H1 (cell line): ENCODE measurements at regions not wholly inside any gene's neighbourhood (a gene's known extent, or its start where the extent isn't known, plus 50 kb on each side); places are given as distances from the start of the nearest gene placed in this dataset.

Source experiments
- CTCF ChIA-PET: fragments of 300-600 bp; sonication (Branson Sonifier 250); formaldehyde crosslinking; loops from one replicate; lab custom pipeline; 2021; ENCODE audit not compliant: partially characterized antibody; lab: Charles Lee
- POLR2A ChIA-PET: fragments of 300-600 bp; sonication (Branson Sonifier 250); formaldehyde crosslinking; loops from one replicate; lab custom pipeline; 2021; ENCODE audit warnings: inconsistent platforms; ENCODE audit not compliant: partially characterized antibody; lab: Charles Lee
- DNase-seq, 2 experiments: peaks; one replicate each; pipeline versions ENCODE4 v3.0.0 to v3.0.0-alpha.2; 2010 to 2022; ENCODE audit warnings: low spot score in 2 of 2, low read depth in 1 of 2, mixed read lengths in 1 of 2
- FAIRE-seq: peaks from 2 replicates; lab custom pipeline; 2011; peaks lifted over from hg19 to GRCh38; lab: Jason Lieb, UNC
- H2AFZ ChIP-seq: 2 replicates; pipeline ENCODE4 v1.8.1; 2012; ENCODE audit warnings: low read length, inconsistent platforms
- H2AK5ac ChIP-seq: 2 replicates; pipeline ENCODE4 v1.6.1; 2013; ENCODE audit warnings: low read depth, low read length
- H2BK120ac ChIP-seq: replicated peaks from 2 replicates; pipeline ENCODE3; 2013; ENCODE audit warnings: low read depth, low read length, inconsistent platforms
- H2BK12ac ChIP-seq: 2 replicates; pipeline ENCODE4 v1.6.1; 2013; ENCODE audit warnings: low read depth, low read length
- H2BK15ac ChIP-seq: 2 replicates; pipeline ENCODE4 v1.6.1; 2013; ENCODE audit warnings: low read length
- H2BK20ac ChIP-seq: 2 replicates; pipeline ENCODE4 v1.6.1; 2013; ENCODE audit warnings: low read length
- H2BK5ac ChIP-seq: 2 replicates; pipeline ENCODE4 v1.6.1; 2013; ENCODE audit warnings: low read depth, low read length
- H3K14ac ChIP-seq: 2 replicates; pipeline ENCODE4 v1.6.1; 2013; ENCODE audit warnings: inconsistent platforms; ENCODE audit not compliant: insufficient read length
- H3K18ac ChIP-seq: 2 replicates; pipeline ENCODE4 v1.6.1; 2013; ENCODE audit warnings: low read length; ENCODE audit errors: extremely low read depth
- H3K23ac ChIP-seq: 2 replicates; pipeline ENCODE4 v1.6.1; 2013; ENCODE audit warnings: inconsistent platforms; ENCODE audit not compliant: insufficient read length
- H3K23me2 ChIP-seq: 2 replicates; pipeline ENCODE4 v1.6.1; 2013; ENCODE audit warnings: low read depth, low read length
- H3K27ac ChIP-seq: 2 replicates; pipeline ENCODE4 v1.6.1; 2011; ENCODE audit warnings: low read depth, low read length, inconsistent platforms
- H3K27me3 ChIP-seq, 4 experiments: replicated peaks in 1 of 4; 1 replicate in 1 of 4; 2 replicates in 3 of 4; pipeline versions ENCODE4 v1.6.1 to v1.8.1; 2011 to 2013; ENCODE audit warnings: low read length in 3 of 4, mild to moderate bottlenecking in 3 of 4, inconsistent platforms in 2 of 4, mixed read lengths in 2 of 4, moderate library complexity in 1 of 4; ENCODE audit not compliant: control insufficient read depth in 3 of 4, insufficient read depth in 3 of 4; ENCODE audit errors: extremely low read depth in 1 of 4
- H3K36me3 ChIP-seq, 4 experiments: 2 replicates each; pipeline versions ENCODE4 v1.6.1 to v1.8.1; 2011 to 2013; ENCODE audit warnings: mild to moderate bottlenecking in 4 of 4, low read length in 3 of 4, moderate library complexity in 2 of 4, control low read depth in 1 of 4, inconsistent platforms in 1 of 4; ENCODE audit not compliant: insufficient read depth in 4 of 4, control insufficient read depth in 2 of 4
- H3K4ac ChIP-seq: replicated peaks from 2 replicates; pipeline ENCODE3; 2013; ENCODE audit warnings: low read length, low read depth, mixed read lengths, inconsistent platforms; ENCODE audit not compliant: insufficient read length
- H3K4me1 ChIP-seq, 4 experiments: replicated peaks in 1 of 4; 1 replicate in 1 of 4; 2 replicates in 3 of 4; pipeline versions ENCODE4 v1.6.1 to v1.8.1; 2011 to 2013; ENCODE audit warnings: low read length in 3 of 4, inconsistent platforms in 2 of 4, mixed read lengths in 1 of 4; ENCODE audit not compliant: insufficient read depth in 4 of 4, control insufficient read depth in 3 of 4
- H3K4me2 ChIP-seq, 2 experiments: 2 replicates each; pipeline versions ENCODE4 v1.6.1 to v1.8.1; 2011 to 2013; ENCODE audit warnings: low read depth in 2 of 2, low read length in 2 of 2, control low read depth in 1 of 2, inconsistent platforms in 1 of 2, mild to moderate bottlenecking in 1 of 2; ENCODE audit not compliant: insufficient read depth in 1 of 2
- H3K4me3 ChIP-seq, 4 experiments: fragments of 200-600, 300-600 bp in 1 of 4; sonication (generic), shearing (Covaris generic), sonication (Bioruptor Twin) in 1 of 4; 2 replicates each; pipeline versions ENCODE4 v1.5.1 to v1.8.1; 2011 to 2016; ENCODE audit warnings: low read length in 4 of 4, low read depth in 3 of 4, control low read depth in 2 of 4, inconsistent platforms in 2 of 4, mild to moderate bottlenecking in 2 of 4, mixed read lengths in 1 of 4, moderate library complexity in 1 of 4; ENCODE audit not compliant: insufficient read depth in 2 of 4; ENCODE audit errors: extremely low read depth in 1 of 4
- H3K56ac ChIP-seq: replicated peaks from 2 replicates; pipeline ENCODE3; 2013; ENCODE audit warnings: low read depth, mild to moderate bottlenecking, mixed read lengths, low read length, inconsistent platforms; ENCODE audit not compliant: insufficient read length
- H3K79me1 ChIP-seq: 2 replicates; pipeline ENCODE4 v1.6.1; 2013; ENCODE audit warnings: low read depth, low read length, control low read depth
- H3K79me2 ChIP-seq, 2 experiments: 2 replicates each; pipeline versions ENCODE4 v1.6.1 to v1.8.1; 2012 to 2013; ENCODE audit warnings: low read length in 2 of 2, mild to moderate bottlenecking in 2 of 2, inconsistent platforms in 1 of 2; ENCODE audit not compliant: insufficient read depth in 2 of 2, control insufficient read depth in 1 of 2
- H3K9ac ChIP-seq, 4 experiments: replicated peaks in 1 of 4; 1 replicate in 1 of 4; 2 replicates in 3 of 4; pipeline versions ENCODE4 v1.6.1 to v1.8.1; 2011 to 2013; ENCODE audit warnings: low read depth in 3 of 4, low read length in 3 of 4, control low read depth in 2 of 4, mild to moderate bottlenecking in 2 of 4, moderate library complexity in 2 of 4, inconsistent platforms in 1 of 4; ENCODE audit errors: extremely low read depth in 1 of 4
- H3K9me3 ChIP-seq, 2 experiments: 2 replicates each; pipeline versions ENCODE4 v1.6.1 to v1.8.1; 2012 to 2013; ENCODE audit warnings: mild to moderate bottlenecking in 2 of 2, moderate library complexity in 2 of 2, control low read depth in 1 of 2, inconsistent platforms in 1 of 2, low read depth in 1 of 2, low read length in 1 of 2, mixed read lengths in 1 of 2; ENCODE audit not compliant: insufficient read depth in 2 of 2
- H4K20me1 ChIP-seq, 2 experiments: replicated peaks in 1 of 2; 2 replicates each; pipeline versions ENCODE3 to v1.8.1; 2011 to 2013; ENCODE audit warnings: inconsistent platforms in 2 of 2, low read length in 2 of 2, mild to moderate bottlenecking in 1 of 2; ENCODE audit not compliant: insufficient read depth in 2 of 2, control insufficient read depth in 1 of 2
- H4K5ac ChIP-seq: 2 replicates; pipeline ENCODE4 v1.6.1; 2013; ENCODE audit warnings: low read length, low read depth, mixed read lengths, inconsistent platforms; ENCODE audit not compliant: insufficient read length
- H4K8ac ChIP-seq: 2 replicates; pipeline ENCODE4 v1.8.0; 2013; ENCODE audit warnings: mild to moderate bottlenecking, moderate library complexity, low read length, inconsistent platforms; ENCODE audit not compliant: insufficient read depth; ENCODE audit errors: extremely low read depth
- H4K91ac ChIP-seq: replicated peaks from 2 replicates; pipeline ENCODE3; 2013; ENCODE audit warnings: low read length, mixed read lengths, inconsistent platforms; ENCODE audit not compliant: insufficient read length
- CHD1 ChIP-seq: IDR thresholded peaks from 2 replicates; pipeline ENCODE4 v1.6.1; 2012; ENCODE audit warnings: low read depth, low read length, improper control_type of control experiment
- HDAC2 ChIP-seq, 2 experiments: fragments of 300-600 bp in 1 of 2; sonication (generic) in 1 of 2; IDR thresholded peaks; 2 replicates each; pipeline ENCODE4 v1.6.1; 2011 to 2012; ENCODE audit warnings: low read depth in 2 of 2, low read length in 2 of 2, mild to moderate bottlenecking in 2 of 2, moderate library complexity in 2 of 2, borderline replicate concordance in 1 of 2, inconsistent platforms in 1 of 2
- HDAC6 ChIP-seq: IDR thresholded peaks from one replicate; pipeline ENCODE4 v1.7.1; 2012; ENCODE audit warnings: low read depth, mild to moderate bottlenecking, inconsistent platforms, low read length, moderate library complexity
- MAFK ChIP-seq: IDR thresholded peaks from 2 replicates; pipeline ENCODE4 v1.6.1; 2012; ENCODE audit warnings: low read depth, mild to moderate bottlenecking, improper control_type of control experiment, low read length
- POLR2A ChIP-seq, 2 experiments: IDR thresholded peaks; 1 replicate in 1 of 2; 2 replicates in 1 of 2; pipeline ENCODE4 v1.6.1; 2011; ENCODE audit warnings: low read depth in 2 of 2, low read length in 2 of 2, mild to moderate bottlenecking in 2 of 2; ENCODE audit errors: control extremely low read depth in 1 of 2
- SAP30 ChIP-seq: fragments of 300-600 bp; sonication (generic); IDR thresholded peaks from 2 replicates; pipeline ENCODE4 v1.7.1; 2012; ENCODE audit warnings: low read length, moderate library complexity, mild to moderate bottlenecking, inconsistent platforms; ENCODE audit not compliant: insufficient read depth, insufficient replicate concordance
- SIN3A ChIP-seq, 2 experiments: IDR thresholded peaks in 1 of 2; conservative IDR thresholded peaks in 1 of 2; 2 replicates each; pipeline ENCODE4 v1.6.1; 2011 to 2012; ENCODE audit warnings: low read length in 2 of 2, improper control_type of control experiment in 1 of 2, low read depth in 1 of 2, mild to moderate bottlenecking in 1 of 2
- SP1 ChIP-seq: IDR thresholded peaks from 2 replicates; pipeline ENCODE4 v1.6.1; 2011; ENCODE audit warnings: low read depth, low read length
- SP2 ChIP-seq: IDR thresholded peaks from 2 replicates; pipeline ENCODE4 v1.6.1; 2012; ENCODE audit warnings: mild to moderate bottlenecking, low read length, inconsistent platforms
- TAF1 ChIP-seq: IDR thresholded peaks from 2 replicates; pipeline ENCODE4 v1.6.1; 2011; ENCODE audit warnings: mild to moderate bottlenecking, low read depth, low read length
- TCF12 ChIP-seq: IDR thresholded peaks from 2 replicates; pipeline ENCODE4 v1.6.1; 2011; ENCODE audit warnings: low read depth, mild to moderate bottlenecking, low read length
- YY1 ChIP-seq: IDR thresholded peaks from 2 replicates; pipeline ENCODE4 v1.6.1; 2011; ENCODE audit warnings: low read depth, mild to moderate bottlenecking, low read length
- WGBS, 2 experiments: shearing (Covaris generic) in 1 of 2; methylation state at CpG; one replicate each; pipeline versions ENCODE4 v1.1.6 to v1.1.7; 2013 to 2015; ENCODE audit warnings: low lambda C conversion rate in 2 of 2, mixed read lengths in 2 of 2, inconsistent platforms in 1 of 2, low coverage in 1 of 2, missing lambda C conversion rate in 1 of 2; ENCODE audit not compliant: insufficient replicate concordance in 2 of 2, insufficient coverage in 1 of 2, insufficient read length in 1 of 2; ENCODE audit errors: extremely low coverage in 1 of 2, missing lambda C conversion rate in 1 of 2; 5-methylcytosine and 5-hydroxymethylcytosine counted together
- TF ChIP-seq, protein P1 (sequence below): IDR thresholded peaks from 2 replicates; pipeline ENCODE4 v1.6.1; 2011; ENCODE audit warnings: low read depth, mild to moderate bottlenecking, low read length; ENCODE audit not compliant: insufficient read depth
- TF ChIP-seq, protein P2 (sequence below): IDR thresholded peaks from 2 replicates; pipeline ENCODE4 v1.6.1; 2012; ENCODE audit warnings: inconsistent platforms

DNA sequence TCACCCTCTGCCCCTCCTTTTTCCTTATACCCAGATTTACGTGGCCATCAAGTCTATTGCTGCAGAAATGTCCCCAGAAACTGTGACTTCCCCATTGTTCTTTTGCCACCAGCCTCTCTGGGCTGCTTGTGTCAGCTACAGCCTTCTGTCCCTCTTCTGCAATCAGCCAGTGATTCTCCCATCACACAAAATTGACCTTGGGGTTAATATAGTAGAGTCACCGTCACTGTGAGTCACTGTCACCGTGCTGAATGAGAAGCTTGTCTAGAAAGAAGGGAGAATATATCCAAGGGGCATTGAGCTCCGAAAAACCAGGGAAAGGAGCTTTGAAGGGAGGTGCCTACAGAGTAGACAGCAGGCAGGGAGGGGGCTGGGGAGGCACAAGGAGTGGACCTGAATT is 290.5 kb downstream of the HAPSTR1 start:
- Histone ChIP-seq H3K9me3 (no peaks in the 10 kb centered on the region), H4K20me1 (no peaks in the 10 kb centered on the region), H3K4me1 (no peaks in the 10 kb centered on the region), H4K91ac (no peak overlapping the region), H4K5ac (no peak overlapping the region), H2BK12ac (no peak overlapping the region), H3K4ac (no peak overlapping the region), H2BK120ac (no peak overlapping the region), H3K4me3 (no peak overlapping the region), H3K36me3 (no peaks in the 10 kb centered on the region), H3K18ac (no peak overlapping the region), H3K23me2 (no peaks in the 10 kb centered on the region; the same call in 1 of the 2 replicates), H2BK15ac (no peak overlapping the region), H3K14ac (no peak overlapping the region), H2AK5ac (no peak overlapping the region), H4K8ac (no peak overlapping the region), H2AFZ (no peak overlapping the region), H3K23ac (no peak overlapping the region), H3K9ac (no peak overlapping the region; a peak in 1 of 7 replicates), H2BK20ac (no peak overlapping the region), H3K4me2 (no peak overlapping the region), H3K79me2 (no peaks in the 10 kb centered on the region), H2BK5ac (no peak overlapping the region), H3K27me3 (no peaks in the 10 kb centered on the region), H3K56ac (no peak overlapping the region), H3K27ac (no peak overlapping the region), H3K79me1 (no peaks in the 10 kb centered on the region)
- POLR2A ChIA-PET = no interaction called here
- CTCF ChIA-PET = interaction anchor here (0.6 to 1.5 kb wide), 4 partner anchors 9 to 654 kb away, joined by 3 to 7 read pairs (median 6); no protein-coding TSS in a partner anchor
- DNase-seq = no peak
- 82% methylated on average over 4 of the region's 4 CpGs; no CpG with 5 or more reads in 1 of the 2 experiments for WGBS, 2 experiments
- no peak for FAIRE-seq
- TF ChIP-seq SIN3A (conservative IDR thresholded peaks at IDR 0.05 in 1 of 2, IDR thresholded peaks at IDR 0.05 in 1 of 2; ENCODE audit: low read depth in 1 of 2, low read length in 2 of 2) (no peak), TCF12 (no peak), SP1 (no peak), MAFK (no peak), CHD1 (no peak), YY1 (no peak), HDAC6 (no peak), SAP30 (no peak), POLR2A (IDR thresholded peaks at IDR 0.05; ENCODE audit: control extremely low read depth in 1 of 2, low read depth in 2 of 2, low read length in 2 of 2) (no peak), HDAC2 (IDR thresholded peaks at IDR 0.05; ENCODE audit: borderline replicate concordance in 1 of 2, low read depth in 2 of 2, low read length in 2 of 2) (no peak), TAF1 (no peak), SP2 (no peak)
- TF ChIP-seq, protein P1, sequence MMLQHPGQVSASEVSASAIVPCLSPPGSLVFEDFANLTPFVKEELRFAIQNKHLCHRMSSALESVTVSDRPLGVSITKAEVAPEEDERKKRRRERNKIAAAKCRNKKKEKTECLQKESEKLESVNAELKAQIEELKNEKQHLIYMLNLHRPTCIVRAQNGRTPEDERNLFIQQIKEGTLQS = no peak
- TF ChIP-seq, protein P2, sequence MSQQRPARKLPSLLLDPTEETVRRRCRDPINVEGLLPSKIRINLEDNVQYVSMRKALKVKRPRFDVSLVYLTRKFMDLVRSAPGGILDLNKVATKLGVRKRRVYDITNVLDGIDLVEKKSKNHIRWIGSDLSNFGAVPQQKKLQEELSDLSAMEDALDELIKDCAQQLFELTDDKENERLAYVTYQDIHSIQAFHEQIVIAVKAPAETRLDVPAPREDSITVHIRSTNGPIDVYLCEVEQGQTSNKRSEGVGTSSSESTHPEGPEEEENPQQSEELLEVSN = no peak
